HG03442 (cell line): ENCODE measurements at regions not wholly inside any gene's neighbourhood (a gene's known extent, or its start where the extent isn't known, plus 50 kb on each side); places are given as distances from the start of the nearest gene placed in this dataset.

Experiments
- ATAC-seq: cut with Tn5 transposase; IDR thresholded peaks from one replicate; pipeline ENCODE4 v1.9.1; 2021; ENCODE audit warnings: mild to moderate bottlenecking, moderate library complexity; ENCODE audit not compliant: unreplicated experiment

DNA sequence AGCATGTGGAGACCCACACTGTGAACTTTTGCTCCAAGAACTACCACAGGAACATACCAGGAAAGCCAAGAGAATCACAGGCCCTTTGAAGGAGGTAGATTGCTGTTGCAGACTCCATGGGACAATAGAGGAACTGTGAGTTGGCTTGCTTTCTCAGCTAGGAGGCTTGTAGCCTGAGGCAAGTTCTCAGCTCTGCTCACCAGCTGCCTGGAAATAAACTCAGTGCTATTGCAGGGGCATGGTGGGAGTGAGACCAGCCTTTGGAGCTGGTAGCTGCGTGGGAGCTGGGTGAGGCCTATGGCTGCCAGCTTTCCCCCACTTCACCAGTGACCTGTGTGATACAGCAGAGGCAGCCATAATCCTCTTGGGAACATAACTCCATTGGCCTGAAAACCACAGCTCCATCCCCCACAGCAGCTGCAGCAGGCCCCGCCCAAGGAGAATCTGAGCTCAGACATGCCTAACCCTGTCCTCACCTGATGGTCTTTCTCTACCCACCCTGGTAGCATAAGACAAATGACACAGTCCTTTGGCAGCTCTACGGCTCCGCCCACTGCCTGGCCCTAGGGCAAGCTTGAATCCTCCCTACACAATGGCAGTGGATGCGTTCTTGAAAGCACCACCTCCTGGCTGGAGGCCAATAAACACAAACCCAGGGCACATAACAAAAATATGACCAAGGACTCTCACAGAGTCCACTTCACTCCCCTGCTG, 389.5 kb downstream of the KIF4B start:
- ATAC-seq, result no peak

DNA sequence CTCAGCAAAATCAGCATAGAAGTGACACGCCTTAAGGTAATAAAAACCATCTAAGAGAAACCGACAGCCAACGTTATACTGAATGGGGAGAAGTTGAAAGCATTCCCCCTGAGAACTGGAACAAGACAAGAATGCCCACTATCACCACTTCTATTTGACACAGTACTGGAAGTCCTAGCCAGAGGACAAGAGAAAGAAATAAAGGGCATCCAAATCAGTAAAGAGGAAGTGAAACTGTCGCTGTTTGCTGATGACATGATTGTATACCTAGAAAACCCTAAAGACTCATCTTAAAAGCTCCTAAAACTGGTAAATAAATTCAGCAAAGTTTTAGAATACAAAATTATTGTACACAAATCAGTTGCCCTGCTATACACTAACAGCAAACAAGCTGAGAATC, 393.3 kb downstream of the KIF4B start:
- ATAC-seq, result no peak

DNA sequence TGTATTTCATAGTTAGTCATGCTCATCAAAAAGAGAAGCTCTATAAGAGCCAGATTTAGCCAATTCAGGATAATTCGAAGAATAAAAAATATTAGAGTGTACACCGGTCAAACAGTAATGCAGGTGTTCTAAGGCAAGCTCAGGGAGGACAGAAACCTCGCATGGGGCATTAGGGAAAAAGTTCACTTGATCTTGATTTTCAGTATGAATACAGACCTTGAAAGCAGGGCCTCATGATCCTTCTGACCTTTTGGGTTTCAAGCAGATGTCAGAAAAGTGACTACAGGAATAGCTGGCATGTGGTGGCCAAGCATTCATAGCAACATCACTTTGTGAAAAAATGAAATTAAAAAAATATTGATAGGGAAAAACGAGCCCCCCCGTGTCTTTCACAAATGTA, 394.9 kb downstream of the KIF4B start:
- ATAC-seq, result no peak

DNA sequence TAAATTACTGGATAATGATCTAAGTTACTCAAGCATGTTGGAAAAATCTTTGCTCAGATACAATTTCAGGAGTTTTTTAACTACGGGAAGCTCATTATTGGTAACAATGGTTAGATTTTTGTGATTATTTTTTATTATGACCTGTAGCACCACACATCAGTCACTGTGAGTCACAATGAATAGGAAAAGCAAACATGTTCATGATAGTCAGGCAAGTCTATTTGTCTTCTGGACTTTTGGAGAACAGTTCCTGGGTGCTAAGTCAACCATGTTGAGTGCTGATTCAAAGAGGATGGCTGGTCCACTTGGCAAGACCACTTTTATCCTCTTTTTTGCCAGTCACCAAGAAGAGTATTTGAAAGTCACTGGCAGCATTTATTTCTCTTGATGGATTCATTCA, 403.2 kb downstream of the KIF4B start:
- no peak for ATAC-seq

DNA sequence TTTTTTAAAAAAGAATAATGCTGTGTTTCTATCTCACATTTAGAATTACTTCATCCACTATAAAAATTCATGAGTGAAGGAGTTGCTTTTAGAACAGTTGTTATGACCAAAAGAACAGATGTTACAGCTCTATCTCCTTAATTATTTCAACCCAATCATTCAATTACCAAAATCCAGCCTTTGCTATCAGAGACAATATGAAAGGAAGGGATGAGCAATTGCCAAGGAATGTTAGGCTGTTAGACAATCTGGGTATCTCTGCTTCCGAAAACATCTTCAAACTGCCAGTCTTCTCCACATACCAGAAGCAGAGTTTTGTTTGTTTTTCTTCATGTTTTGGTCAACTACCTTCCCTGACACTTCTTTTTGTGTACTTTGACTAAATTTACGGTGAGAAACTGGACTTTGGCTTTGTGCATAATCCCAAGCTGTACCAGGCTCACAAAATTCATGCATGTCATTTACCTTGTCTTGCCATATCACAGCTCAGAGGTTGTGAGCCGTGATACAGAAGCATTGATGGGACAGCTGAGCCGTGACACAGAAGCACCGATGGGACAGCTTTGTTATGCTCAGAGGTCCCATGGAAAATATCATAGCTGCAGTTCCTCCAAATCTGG, 405.5 kb downstream of the KIF4B start:
- no peak for ATAC-seq

DNA sequence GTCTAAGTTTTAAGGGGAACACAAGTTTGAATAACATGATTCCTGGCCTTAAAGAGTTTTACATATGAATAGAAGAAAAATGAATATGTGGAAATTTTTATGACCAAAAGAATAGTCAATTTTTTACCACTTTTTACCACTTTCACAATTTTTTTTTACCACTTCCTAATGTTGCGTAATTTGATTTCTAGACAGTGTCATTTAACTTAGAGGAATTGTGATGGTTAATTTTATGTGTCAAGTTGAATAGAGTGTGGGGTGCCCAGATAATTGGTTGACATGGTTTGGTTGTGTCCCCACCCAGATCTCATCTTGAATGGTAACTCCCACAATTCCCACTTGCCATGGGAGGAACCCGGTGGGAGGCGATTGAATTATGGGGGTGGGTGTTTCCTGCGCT, 416.6 kb downstream of the KIF4B start:
- no peak for ATAC-seq

DNA sequence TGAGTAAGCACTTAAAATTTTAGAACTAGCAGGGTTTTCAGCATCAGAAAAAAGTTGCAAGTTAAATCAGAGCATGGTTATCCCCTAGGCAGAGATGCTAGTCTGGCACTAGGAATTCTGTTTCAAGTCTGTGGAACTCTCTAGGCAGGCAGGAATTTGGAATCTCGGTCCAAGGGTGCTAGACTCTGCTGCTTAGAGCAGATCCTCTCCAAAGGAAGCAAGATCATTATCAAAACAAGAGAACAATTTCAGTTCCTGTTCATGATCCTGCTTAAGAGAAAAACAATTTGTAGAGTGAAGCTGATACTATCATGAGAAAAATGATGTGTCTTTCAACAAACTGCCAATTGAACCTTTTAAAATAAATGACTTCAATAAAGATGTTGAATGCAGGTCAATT, 420.7 kb downstream of the KIF4B start:
- ATAC-seq, result no peak

DNA sequence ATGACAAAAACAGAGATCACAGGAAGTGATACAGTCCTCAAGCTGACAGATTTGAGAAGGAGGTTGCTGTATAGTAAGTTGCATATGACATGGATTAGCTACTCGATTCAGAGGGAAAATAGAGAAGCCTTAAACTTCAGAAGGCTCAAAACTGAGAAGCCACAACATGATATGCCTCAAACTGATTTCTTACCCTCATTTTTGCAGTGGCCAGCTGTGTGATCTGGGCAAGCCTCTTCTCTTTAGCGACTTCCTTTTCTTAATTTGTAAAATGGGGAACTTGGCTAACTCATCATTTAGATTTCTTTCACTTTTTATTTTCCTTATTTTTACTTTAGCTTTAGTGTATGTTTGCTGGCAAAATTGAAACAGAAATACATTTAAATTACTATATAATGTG, 421.1 kb downstream of the KIF4B start:
- ATAC-seq, result no peak

DNA sequence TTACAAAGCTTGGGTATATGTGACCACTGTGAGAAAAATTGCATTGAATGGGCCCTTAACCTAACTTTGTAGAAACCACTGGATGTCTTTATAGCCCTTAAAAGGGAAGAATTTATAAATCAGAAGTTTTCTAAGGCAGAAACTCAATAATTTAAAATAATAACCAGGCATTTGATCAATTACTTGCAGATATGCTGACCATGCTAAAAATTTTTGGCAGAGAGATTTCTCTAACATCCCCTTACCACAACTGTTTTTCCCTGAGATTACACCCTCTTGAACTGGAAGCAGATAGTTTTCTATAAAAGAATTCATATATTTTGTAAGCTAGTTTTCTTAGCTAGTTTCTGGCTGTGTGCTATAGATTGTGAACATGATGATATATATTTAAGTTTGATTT, 428.3 kb downstream of the KIF4B start:
- ATAC-seq, result no peak

DNA sequence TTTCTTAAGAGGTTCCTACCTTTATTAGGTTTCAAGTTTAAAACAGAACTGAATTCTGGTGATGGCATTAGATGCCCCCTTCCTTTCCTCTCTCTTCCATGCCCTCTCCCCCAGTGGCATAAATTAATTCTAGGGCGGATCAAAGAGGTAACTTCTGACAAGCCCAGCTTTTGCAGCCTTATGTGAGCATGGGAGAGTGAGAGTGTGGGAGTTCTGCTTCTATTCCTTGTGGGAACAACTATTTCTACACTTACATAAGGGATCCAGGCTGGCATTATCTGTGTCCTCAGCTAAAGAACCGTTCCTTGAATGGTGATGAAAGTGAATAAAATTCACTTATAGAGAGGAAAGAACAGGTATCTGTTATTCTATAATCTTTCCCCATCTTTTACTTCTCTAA, 437.6 kb downstream of the KIF4B start:
- no peak for ATAC-seq

DNA sequence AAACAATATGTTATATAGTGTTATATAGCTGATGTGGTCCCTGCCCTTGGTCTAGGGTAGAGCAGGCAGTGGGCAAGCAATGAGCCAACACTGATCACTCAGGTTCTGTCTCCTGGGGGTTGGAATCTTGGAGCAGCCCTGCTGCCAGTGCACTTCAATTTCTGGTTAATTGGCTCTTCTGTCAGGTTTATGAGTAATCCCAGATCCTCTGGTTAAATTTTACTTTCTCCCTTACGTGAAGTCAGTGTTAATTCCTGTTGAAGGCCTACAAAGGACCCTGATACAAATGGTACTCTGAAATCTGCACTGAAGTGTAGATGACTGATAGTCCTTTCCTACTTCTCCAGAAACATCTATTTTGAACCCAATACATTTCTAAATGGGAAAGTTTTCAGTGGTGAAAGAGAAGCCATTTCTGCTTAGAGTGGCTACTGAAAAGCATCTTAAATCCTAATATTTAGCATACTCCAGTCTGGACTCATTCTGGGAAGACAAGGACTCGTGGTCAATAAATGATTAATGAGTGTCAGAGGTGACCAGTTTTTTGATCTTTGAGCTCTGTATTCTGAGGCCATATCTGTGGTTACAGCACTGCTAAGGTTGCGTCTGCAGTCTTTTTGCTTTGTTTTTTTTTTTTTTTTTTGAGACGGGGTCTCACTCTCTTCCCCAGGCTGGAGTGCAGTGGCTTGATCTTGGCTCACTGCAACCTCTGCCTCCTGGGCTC, 442.4 kb downstream of the KIF4B start:
- no peak for ATAC-seq

DNA sequence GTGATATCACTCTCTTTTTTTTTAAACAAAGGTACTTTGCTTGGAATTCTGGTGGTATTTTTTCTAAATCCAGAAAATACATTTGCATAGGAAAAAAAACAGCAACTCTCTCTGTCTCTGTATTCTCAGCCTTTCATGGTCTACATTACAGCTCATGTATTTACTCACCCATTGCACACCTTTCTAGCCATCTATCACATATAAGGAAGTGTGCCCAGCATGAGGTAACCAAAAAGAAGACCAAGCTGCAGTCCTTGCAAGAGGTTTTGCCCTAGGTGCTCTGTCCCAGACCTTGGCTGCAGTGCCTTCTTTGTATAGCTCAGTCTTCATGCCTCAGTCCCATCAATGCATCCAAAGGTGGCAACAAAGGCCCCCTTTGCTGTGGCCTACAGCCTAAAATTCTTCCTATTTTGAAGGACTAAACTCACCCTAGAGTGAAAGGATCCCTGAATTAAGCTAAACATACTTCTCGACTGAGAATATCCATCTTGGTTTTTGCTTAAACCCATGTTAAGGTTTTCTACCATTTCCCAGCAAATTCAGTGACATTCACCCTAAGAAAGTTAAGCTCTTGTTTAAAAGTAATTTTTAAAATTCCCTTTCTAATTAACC, 446.4 kb downstream of the KIF4B start:
- ATAC-seq, result no peak

DNA sequence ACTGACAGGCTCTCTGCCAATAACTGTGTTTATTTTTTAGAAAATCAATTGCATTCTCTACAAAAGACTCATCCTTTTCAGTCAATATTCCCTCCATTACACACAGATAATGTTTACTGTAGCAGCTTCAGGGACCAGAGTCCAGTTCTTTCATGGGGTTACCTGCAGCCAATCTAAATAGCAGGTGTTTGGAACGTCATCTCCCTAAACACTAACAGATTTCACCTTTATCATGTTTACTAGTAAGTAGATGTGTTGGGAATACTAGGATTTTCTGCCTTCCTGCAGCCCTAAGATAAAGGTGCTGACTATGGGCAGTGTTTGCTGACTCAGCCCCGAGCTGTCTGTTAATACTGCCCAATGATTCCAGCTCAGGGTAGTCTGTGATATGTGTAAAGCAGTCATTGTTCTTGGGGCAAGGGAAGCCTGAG, 447.0 kb downstream of the KIF4B start:
- ATAC-seq, result no peak

DNA sequence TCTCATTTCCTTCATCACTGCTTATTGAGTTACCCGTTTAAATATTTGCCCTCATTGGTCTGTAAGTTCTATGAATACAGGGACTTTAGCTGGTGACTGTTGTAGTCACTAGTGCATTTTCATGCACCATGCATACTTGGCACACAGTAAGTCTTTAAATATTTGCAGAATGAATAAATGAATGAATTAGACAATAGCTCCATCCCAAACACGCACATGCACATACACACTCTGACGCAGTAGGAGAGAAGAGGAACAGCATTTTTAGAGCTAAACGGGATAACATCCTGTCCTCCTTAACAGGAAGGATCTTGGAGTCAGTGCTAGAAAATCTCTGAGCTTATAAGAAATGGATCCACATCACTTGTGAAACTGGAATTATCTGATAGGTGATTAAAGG, 447.7 kb downstream of the KIF4B start:
- ATAC-seq, result no peak

DNA sequence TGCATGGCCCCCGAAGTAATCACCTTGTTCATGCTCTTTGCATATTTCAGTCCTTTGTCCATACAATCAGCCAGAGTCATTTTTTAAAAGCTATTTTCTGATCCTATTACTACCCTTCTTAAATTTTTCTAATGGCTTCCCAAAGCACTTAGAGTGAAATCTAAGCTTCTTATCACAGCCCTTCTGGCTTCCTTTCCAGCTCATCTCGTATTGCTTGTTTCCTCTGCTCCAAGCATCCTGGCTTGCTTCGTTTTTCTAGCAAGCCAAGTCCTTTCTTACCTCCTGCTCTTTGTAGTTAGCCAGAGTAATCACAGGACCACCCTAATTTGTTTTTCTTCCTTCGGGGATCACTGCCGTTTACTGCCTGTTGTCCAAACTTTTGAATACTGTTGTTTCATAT, 453.3 kb downstream of the KIF4B start:
- no peak for ATAC-seq

DNA sequence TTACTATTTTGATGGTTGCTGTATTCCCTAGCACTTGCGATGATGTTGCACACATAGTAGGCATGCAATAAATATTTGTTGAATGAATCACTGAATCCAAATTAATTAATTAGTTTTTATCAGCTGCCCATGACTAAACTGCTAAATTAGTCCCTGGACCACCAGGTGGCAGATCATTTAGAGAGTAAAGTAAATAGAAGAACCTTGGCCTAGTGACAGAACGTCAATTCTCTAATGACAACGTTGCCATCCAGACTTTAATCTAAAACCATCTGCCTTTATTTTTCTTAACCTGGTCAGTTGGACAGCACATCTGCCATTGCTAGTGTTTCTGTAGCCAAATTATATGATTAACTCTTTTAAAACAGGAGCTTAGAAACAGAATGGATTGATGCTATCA, 457.5 kb downstream of the KIF4B start:
- ATAC-seq, result no peak

DNA sequence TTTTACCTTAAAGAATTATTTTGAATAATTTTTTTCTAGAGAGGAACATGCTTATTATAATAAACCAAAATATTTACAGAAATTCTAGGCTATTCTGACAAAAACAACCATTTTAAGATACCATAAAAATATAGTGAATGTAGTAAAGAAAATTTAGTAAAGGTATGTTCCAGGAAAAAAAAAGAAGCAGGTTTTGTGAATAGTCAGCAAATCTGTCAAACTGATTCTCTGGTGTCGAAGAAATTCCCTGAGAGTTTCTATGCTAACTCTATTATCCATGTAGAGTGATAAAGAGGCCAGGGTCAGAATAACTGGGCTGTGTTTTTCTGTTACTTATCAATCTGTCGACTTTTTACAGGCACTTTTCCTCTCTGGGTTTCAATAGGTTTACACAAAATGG, 459.2 kb downstream of the KIF4B start:
- no peak for ATAC-seq

DNA sequence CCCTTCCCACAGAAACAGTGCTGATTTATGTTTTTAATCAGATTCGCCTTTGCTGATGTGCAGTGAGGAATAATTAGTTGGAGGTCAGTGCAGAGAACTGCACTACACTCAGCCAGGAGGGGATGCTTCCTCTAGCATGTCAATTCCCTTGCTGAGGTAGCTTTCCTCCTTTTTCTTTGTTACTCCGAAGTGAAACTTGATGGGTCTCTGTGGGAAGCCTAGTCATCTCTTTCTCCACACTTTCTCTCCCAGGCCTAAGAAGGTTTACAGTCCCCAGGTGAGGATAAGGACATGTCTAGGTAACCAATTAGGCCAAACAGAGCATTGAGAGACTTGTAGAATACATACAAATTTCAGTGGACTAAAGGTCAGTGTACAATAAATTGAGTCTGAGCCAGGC, 461.8 kb downstream of the KIF4B start:
- ATAC-seq, result no peak

DNA sequence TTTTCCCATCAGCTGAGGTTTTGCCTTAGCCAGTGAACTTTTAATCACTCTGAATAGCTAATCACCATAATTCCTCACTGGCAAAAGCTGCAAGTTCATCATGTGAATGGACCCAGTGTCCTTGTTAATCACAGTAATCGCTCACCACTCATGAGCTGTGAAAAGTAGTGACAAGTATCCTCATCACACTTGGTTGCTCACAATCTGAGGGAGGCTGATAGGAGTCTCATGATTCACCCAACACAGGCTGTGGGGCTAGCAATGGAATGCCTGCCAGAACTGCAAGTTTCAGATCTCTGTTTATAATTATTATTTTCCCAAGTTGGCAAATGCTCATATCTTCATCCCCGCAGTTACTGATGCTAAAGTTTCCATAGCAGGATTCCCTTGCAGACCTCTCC, 467.2 kb downstream of the KIF4B start:
- no peak for ATAC-seq

DNA sequence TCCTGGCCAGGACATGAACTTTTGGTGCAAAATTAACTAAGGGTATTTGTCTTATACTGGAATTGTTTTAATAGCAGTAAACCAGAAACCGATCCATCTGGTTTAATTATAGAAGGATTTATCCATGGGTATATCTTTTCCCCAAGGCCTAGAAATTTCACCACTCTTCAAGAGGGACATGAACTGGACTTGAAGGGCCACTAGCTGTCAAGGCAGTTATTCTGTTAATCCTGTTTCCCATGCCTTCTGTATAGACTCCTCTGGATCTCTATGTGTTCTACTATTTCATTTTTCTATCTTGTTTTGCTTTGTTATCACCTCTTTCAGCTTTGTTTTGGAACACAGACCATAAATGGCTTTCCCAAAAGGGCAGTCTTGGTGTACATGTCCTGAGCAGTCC, 467.6 kb downstream of the KIF4B start:
- ATAC-seq, result no peak

DNA sequence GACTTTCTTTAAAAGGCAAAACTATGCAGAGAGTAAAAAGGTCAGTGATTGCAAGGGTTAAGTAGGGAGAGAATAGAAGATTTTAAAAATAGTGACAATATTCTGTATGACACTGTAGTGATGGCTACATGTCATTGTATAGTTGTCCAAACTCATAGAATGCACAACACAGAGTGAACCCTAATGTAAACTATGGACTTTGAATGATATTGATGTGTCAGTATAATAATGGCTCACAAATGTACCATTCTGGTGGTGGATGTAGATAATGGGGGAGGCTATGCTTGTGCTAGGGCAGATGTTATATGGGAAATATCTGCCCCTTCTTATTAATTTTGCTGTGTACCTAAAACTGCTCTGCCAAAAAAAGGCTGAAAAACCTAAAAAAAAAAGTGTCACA, 468.9 kb downstream of the KIF4B start:
- no peak for ATAC-seq

DNA sequence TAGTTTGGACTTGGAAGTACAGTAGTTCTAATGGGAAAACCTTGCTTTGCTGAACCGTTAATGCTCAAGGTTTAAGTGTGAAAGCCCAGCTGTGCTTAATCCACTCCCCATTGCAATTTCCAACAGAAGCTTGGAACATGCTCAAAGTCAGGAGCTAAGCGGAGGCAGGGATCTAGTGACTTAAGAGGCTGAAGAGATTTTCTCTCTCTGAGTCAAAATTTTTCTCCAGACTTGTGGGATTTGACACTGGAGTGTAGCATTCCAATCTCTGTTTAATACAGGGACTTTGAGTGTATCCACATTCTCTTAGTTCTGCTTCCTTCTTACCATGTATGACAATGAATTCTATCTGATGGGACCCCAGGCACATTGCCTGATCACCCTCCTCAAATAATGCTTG, 471.8 kb downstream of the KIF4B start:
- ATAC-seq, result no peak
